ENCODE measurements at regions not wholly inside any gene's neighbourhood (a gene's known extent, or its start where the extent isn't known, plus 50 kb on each side); places are given as distances from the start of the nearest gene placed in this dataset.

DNA sequence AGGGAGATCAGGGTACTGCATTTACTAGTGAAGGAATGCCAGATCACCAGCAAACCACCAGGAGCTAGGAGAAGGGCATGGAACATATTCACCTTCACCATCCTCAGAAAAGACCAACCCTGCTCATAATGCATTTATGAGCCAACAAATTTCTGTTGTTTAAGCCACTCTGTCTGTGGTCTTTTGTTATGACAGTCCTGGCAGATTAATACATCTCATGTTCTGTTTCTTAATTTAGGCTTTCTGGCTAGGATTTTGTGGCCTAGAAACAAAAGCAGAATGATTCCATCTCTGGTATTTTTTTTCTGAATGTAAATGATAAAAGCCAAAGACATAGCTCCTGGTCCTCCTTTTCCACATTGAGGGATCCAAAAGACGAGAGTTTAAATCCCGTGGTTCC is 797.9 kb downstream of the TYW1 start (continued):
- TF ChIP-seq, protein P1, sequence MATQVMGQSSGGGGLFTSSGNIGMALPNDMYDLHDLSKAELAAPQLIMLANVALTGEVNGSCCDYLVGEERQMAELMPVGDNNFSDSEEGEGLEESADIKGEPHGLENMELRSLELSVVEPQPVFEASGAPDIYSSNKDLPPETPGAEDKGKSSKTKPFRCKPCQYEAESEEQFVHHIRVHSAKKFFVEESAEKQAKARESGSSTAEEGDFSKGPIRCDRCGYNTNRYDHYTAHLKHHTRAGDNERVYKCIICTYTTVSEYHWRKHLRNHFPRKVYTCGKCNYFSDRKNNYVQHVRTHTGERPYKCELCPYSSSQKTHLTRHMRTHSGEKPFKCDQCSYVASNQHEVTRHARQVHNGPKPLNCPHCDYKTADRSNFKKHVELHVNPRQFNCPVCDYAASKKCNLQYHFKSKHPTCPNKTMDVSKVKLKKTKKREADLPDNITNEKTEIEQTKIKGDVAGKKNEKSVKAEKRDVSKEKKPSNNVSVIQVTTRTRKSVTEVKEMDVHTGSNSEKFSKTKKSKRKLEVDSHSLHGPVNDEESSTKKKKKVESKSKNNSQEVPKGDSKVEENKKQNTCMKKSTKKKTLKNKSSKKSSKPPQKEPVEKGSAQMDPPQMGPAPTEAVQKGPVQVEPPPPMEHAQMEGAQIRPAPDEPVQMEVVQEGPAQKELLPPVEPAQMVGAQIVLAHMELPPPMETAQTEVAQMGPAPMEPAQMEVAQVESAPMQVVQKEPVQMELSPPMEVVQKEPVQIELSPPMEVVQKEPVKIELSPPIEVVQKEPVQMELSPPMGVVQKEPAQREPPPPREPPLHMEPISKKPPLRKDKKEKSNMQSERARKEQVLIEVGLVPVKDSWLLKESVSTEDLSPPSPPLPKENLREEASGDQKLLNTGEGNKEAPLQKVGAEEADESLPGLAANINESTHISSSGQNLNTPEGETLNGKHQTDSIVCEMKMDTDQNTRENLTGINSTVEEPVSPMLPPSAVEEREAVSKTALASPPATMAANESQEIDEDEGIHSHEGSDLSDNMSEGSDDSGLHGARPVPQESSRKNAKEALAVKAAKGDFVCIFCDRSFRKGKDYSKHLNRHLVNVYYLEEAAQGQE (IDR thresholded peaks at IDR 0.05; ENCODE audit: unreplicated experiment), result no peak
- TF ChIP-seq, protein P2, sequence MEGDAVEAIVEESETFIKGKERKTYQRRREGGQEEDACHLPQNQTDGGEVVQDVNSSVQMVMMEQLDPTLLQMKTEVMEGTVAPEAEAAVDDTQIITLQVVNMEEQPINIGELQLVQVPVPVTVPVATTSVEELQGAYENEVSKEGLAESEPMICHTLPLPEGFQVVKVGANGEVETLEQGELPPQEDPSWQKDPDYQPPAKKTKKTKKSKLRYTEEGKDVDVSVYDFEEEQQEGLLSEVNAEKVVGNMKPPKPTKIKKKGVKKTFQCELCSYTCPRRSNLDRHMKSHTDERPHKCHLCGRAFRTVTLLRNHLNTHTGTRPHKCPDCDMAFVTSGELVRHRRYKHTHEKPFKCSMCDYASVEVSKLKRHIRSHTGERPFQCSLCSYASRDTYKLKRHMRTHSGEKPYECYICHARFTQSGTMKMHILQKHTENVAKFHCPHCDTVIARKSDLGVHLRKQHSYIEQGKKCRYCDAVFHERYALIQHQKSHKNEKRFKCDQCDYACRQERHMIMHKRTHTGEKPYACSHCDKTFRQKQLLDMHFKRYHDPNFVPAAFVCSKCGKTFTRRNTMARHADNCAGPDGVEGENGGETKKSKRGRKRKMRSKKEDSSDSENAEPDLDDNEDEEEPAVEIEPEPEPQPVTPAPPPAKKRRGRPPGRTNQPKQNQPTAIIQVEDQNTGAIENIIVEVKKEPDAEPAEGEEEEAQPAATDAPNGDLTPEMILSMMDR (conservative IDR thresholded peaks at IDR 0.05; ENCODE audit: low read depth in 2 of 2), result no peak
- TF ChIP-seq ZNF114 (CRISPR knock-in tag; IDR thresholded peaks at IDR 0.05) (no peak), EZH2 (IDR thresholded peaks at IDR 0.05; ENCODE audit: low read depth, unreplicated experiment) (no peak), EZH2phosphoT487 (IDR thresholded peaks at IDR 0.05; ENCODE audit: unreplicated experiment) (no peak)
- TF ChIP-seq, protein P3, sequence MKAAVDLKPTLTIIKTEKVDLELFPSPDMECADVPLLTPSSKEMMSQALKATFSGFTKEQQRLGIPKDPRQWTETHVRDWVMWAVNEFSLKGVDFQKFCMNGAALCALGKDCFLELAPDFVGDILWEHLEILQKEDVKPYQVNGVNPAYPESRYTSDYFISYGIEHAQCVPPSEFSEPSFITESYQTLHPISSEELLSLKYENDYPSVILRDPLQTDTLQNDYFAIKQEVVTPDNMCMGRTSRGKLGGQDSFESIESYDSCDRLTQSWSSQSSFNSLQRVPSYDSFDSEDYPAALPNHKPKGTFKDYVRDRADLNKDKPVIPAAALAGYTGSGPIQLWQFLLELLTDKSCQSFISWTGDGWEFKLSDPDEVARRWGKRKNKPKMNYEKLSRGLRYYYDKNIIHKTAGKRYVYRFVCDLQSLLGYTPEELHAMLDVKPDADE (IDR thresholded peaks at IDR 0.05), result no peak

DNA sequence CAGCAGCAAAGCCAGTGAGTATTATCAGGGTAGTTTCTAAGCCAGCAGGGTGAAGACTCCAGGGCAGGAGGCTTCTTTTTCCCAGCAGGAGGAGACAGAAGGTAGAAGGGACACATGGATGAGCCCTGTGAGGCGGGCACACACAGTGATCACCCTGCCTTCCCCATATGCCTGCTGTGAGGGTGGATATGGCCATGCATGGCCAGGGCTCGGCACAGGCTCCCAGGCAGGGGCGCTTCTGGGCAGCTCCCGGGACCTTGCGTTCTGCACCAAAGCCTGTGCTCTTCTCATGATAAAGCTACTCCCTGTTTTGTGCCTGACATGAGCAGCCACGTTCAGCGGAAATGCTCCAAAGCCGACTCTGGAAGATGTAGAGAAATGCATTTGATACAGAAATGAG is 807.2 kb downstream of the TYW1 start:
- ATAC-seq, result no peak
- Mint-ChIP-seq H3K9me3 (peaks cover 100% of the 10 kb centered on the region), H3K4me1 (no peaks in the 10 kb centered on the region), H3K27ac (no peak overlapping the region), H3K36me3 (ENCODE audit: low read depth) (peaks cover 47% of the 10 kb centered on the region), H3K27me3 (ENCODE audit: insufficient read depth, low read depth, poor library complexity) (no peaks in the 10 kb centered on the region), H3K4me3 (no peak overlapping the region)
- peaks cover under 1% of the 10 kb centered on the region; the same call in 1 of the 2 replicates for H3K36me3 ChIP-seq (ENCODE audit: insufficient read depth)
- no peak overlapping the region for H3K4me2 ChIP-seq
- no peaks in the 10 kb centered on the region for H3K4me1 ChIP-seq (ENCODE audit: insufficient read depth)
- H3K9me2 ChIP-seq (ENCODE audit: insufficient read depth), result no peaks in the 10 kb centered on the region
- DNase-seq (ENCODE audit: low spot score), result no peak
- no peaks in the 10 kb centered on the region for H3K79me2 ChIP-seq (replicated peaks; ENCODE audit: insufficient read depth)
- no peak overlapping the region for H3K27ac ChIP-seq (ENCODE audit: low read depth)
- no peak overlapping the region for H3K4me3 ChIP-seq
- no peaks in the 10 kb centered on the region for H3F3A ChIP-seq (replicated peaks; ENCODE audit: low read depth)
- TF ChIP-seq, protein P3 (IDR thresholded peaks at IDR 0.05), result no peak
- TF ChIP-seq, protein P2 (conservative IDR thresholded peaks at IDR 0.05; ENCODE audit: low read depth in 2 of 2), result no peak
- no peak for TF ChIP-seq EZH2 (IDR thresholded peaks at IDR 0.05; ENCODE audit: low read depth, unreplicated experiment)
- TF ChIP-seq, protein P4, sequence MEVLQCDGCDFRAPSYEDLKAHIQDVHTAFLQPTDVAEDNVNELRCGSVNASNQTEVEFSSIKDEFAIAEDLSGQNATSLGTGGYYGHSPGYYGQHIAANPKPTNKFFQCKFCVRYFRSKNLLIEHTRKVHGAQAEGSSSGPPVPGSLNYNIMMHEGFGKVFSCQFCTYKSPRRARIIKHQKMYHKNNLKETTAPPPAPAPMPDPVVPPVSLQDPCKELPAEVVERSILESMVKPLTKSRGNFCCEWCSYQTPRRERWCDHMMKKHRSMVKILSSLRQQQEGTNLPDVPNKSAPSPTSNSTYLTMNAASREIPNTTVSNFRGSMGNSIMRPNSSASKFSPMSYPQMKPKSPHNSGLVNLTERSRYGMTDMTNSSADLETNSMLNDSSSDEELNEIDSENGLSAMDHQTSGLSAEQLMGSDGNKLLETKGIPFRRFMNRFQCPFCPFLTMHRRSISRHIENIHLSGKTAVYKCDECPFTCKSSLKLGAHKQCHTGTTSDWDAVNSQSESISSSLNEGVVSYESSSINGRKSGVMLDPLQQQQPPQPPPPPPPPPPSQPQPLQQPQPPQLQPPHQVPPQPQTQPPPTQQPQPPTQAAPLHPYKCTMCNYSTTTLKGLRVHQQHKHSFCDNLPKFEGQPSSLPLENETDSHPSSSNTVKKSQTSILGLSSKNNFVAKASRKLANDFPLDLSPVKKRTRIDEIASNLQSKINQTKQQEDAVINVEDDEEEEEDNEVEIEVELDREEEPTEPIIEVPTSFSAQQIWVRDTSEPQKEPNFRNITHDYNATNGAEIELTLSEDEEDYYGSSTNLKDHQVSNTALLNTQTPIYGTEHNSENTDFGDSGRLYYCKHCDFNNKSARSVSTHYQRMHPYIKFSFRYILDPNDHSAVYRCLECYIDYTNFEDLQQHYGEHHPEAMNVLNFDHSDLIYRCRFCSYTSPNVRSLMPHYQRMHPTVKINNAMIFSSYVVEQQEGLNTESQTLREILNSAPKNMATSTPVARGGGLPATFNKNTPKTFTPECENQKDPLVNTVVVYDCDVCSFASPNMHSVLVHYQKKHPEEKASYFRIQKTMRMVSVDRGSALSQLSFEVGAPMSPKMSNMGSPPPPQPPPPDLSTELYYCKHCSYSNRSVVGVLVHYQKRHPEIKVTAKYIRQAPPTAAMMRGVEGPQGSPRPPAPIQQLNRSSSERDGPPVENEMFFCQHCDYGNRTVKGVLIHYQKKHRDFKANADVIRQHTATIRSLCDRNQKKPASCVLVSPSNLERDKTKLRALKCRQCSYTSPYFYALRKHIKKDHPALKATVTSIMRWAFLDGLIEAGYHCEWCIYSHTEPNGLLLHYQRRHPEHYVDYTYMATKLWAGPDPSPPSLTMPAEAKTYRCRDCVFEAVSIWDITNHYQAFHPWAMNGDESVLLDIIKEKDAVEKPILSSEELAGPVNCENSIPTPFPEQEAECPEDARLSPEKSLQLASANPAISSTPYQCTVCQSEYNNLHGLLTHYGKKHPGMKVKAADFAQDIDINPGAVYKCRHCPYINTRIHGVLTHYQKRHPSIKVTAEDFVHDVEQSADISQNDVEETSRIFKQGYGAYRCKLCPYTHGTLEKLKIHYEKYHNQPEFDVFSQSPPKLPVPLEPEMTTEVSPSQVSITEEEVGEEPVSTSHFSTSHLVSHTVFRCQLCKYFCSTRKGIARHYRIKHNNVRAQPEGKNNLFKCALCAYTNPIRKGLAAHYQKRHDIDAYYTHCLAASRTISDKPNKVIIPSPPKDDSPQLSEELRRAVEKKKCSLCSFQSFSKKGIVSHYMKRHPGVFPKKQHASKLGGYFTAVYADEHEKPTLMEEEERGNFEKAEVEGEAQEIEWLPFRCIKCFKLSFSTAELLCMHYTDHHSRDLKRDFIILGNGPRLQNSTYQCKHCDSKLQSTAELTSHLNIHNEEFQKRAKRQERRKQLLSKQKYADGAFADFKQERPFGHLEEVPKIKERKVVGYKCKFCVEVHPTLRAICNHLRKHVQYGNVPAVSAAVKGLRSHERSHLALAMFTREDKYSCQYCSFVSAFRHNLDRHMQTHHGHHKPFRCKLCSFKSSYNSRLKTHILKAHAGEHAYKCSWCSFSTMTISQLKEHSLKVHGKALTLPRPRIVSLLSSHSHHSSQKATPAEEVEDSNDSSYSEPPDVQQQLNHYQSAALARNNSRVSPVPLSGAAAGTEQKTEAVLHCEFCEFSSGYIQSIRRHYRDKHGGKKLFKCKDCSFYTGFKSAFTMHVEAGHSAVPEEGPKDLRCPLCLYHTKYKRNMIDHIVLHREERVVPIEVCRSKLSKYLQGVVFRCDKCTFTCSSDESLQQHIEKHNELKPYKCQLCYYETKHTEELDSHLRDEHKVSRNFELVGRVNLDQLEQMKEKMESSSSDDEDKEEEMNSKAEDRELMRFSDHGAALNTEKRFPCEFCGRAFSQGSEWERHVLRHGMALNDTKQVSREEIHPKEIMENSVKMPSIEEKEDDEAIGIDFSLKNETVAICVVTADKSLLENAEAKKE (CRISPR knock-in tag; IDR thresholded peaks at IDR 0.05), result no peak
- TF ChIP-seq CREB1 (CRISPR knock-in tag; IDR thresholded peaks at IDR 0.05; ENCODE audit: low read depth), result no peak
- no peak overlapping the region for H2AFZ ChIP-seq
- no peaks in the 10 kb centered on the region for H4K20me1 ChIP-seq (replicated peaks; ENCODE audit: insufficient read depth)
- no peaks in the 10 kb centered on the region for H3K27me3 ChIP-seq (ENCODE audit: insufficient read depth)
